ELR (cell line): ENCODE measurements at regions not wholly inside any gene's neighbourhood (a gene's known extent, or its start where the extent isn't known, plus 50 kb on each side); places are given as distances from the start of the nearest gene placed in this dataset.
A peak's percentile ranks its signal among the peaks of the same experiment; 100 is the strongest.
"Not testable (repeated sequence)": the region's sequence is repeated elsewhere in the genome, so short reads cannot be mapped to it uniquely, and the experiment has no call there.

Experiments
- DNase-seq: peaks from one replicate; pipeline ENCODE4 v3.0.0-alpha.2; 2015; ENCODE audit warnings: low read depth

GRCh38 chrX:78603908-78604307 is 55.2 kb downstream of the RTL3 start:
- DNase-seq: no peak

GRCh38 chrX:78595901-78596502 is 63.1 kb downstream of the RTL3 start:
- DNase-seq: peak; percentile 3

GRCh38 chrX:78593701-78594100 is 65.4 kb downstream of the RTL3 start:
- DNase-seq: no peak

- no peak for DNase-seq
These were observed 67.1 kb downstream of the RTL3 start for GRCh38 chrX:78592030-78592429.

- DNase-seq: no peak
These were observed 84.8 kb downstream of the RTL3 start for GRCh38 chrX:78574306-78574705.

GRCh38 chrX:78573630-78574029 is 85.5 kb downstream of the RTL3 start:
- DNase-seq: no peak

- no peak for DNase-seq
These were observed 87.3 kb downstream of the RTL3 start for GRCh38 chrX:78571849-78572248.

GRCh38 chrX:78555401-78555980 is 103.6 kb downstream of the RTL3 start:
- peak; percentile 2 for DNase-seq

GRCh38 chrX:78552628-78553027 is 106.5 kb downstream of the RTL3 start:
- DNase-seq: not testable (repeated sequence)

GRCh38 chrX:78548012-78548411 is 111.1 kb downstream of the RTL3 start:
- peak; percentile 22 for DNase-seq

GRCh38 chrX:78545233-78545632 is 113.9 kb downstream of the RTL3 start:
- DNase-seq: no peak

- DNase-seq: no peak
These were observed 115.8 kb downstream of the RTL3 start for GRCh38 chrX:78543281-78543680.

- no peak for DNase-seq
These were observed 119.0 kb downstream of the RTL3 start for GRCh38 chrX:78540171-78540570.

GRCh38 chrX:78534221-78534620 is 124.9 kb downstream of the RTL3 start:
- no peak for DNase-seq

- no peak for DNase-seq
These were observed 126.8 kb downstream of the RTL3 start for GRCh38 chrX:78532363-78532762.

- no peak for DNase-seq
These were observed 131.3 kb downstream of the RTL3 start for GRCh38 chrX:78527818-78528217.

- peak; percentile 11 for DNase-seq
These were observed 131.9 kb downstream of the RTL3 start for GRCh38 chrX:78527263-78527662.

- DNase-seq: no peak
These were observed 136.5 kb downstream of the RTL3 start for GRCh38 chrX:78522601-78523000.

- no peak for DNase-seq
These were observed 142.0 kb downstream of the RTL3 start for GRCh38 chrX:78517124-78517523.

GRCh38 chrX:78514852-78515251 is 144.3 kb downstream of the RTL3 start:
- DNase-seq: no peak

- no peak for DNase-seq
These were observed 145.0 kb downstream of the RTL3 start for GRCh38 chrX:78513971-78514738.

GRCh38 chrX:78506248-78506647 is 152.9 kb downstream of the RTL3 start:
- DNase-seq: no peak

GRCh38 chrX:78496483-78496882 is 162.6 kb downstream of the RTL3 start:
- no peak for DNase-seq
